Trophoblast cell (in vitro differentiated cells and primary cell): ENCODE measurements at regions not wholly inside any gene's neighbourhood (a gene's known extent, or its start where the extent isn't known, plus 50 kb on each side); places are given as distances from the start of the nearest gene placed in this dataset.
"Not testable (repeated sequence)": the region's sequence is repeated elsewhere in the genome, so short reads cannot be mapped to it uniquely, and the experiment has no call there.

Source experiments
- DNase-seq, 2 donors: peaks; one replicate each; pipeline ENCODE4 v3.0.0-alpha.2; 2016
- H2AFZ ChIP-seq: 2 replicates; pipeline ENCODE4 v1.6.1; 2013; ENCODE audit warnings: low read length, moderate library complexity, mild to moderate bottlenecking; ENCODE audit not compliant: insufficient read depth, poor library complexity
- H2AK5ac ChIP-seq: 2 replicates; pipeline ENCODE4 v1.6.1; 2013; ENCODE audit warnings: mild to moderate bottlenecking, low read length
- H2BK120ac ChIP-seq: 2 replicates; pipeline ENCODE4 v1.6.1; 2013; ENCODE audit warnings: low read length, mild to moderate bottlenecking, moderate library complexity; ENCODE audit not compliant: insufficient read depth, poor library complexity
- H2BK12ac ChIP-seq: 2 replicates; pipeline ENCODE4 v1.6.1; 2013; ENCODE audit warnings: mild to moderate bottlenecking, low read length, moderate library complexity
- H2BK5ac ChIP-seq: 2 replicates; pipeline ENCODE4 v1.6.1; 2013; ENCODE audit warnings: low read length, low read depth, moderate library complexity, mild to moderate bottlenecking; ENCODE audit not compliant: poor library complexity
- H3K14ac ChIP-seq: 2 replicates; pipeline ENCODE4 v1.6.1; 2013; ENCODE audit warnings: mild to moderate bottlenecking, low read length
- H3K18ac ChIP-seq: 2 replicates; pipeline ENCODE4 v1.6.1; 2013; ENCODE audit warnings: mild to moderate bottlenecking, low read length
- H3K23ac ChIP-seq: 2 replicates; pipeline ENCODE4 v1.6.1; 2013; ENCODE audit warnings: low read length
- H3K27ac ChIP-seq: 2 replicates; pipeline ENCODE4 v1.5.1; 2013; ENCODE audit warnings: low read depth, mild to moderate bottlenecking, inconsistent platforms, low read length, moderate library complexity
- H3K27me3 ChIP-seq: 2 replicates; pipeline ENCODE4 v1.6.1; 2013; ENCODE audit warnings: inconsistent platforms, mild to moderate bottlenecking, low read length, moderate library complexity; ENCODE audit not compliant: insufficient read depth
- H3K36me3 ChIP-seq, 2 experiments: 1 replicate in 1 of 2; 2 replicates in 1 of 2; pipeline ENCODE4 v1.6.1; 2013; ENCODE audit warnings: low read length in 2 of 2, mild to moderate bottlenecking in 2 of 2, moderate library complexity in 1 of 2; ENCODE audit not compliant: insufficient read depth in 2 of 2, control insufficient read depth in 1 of 2
- H3K4ac ChIP-seq: 2 replicates; pipeline ENCODE4 v1.6.1; 2013; ENCODE audit warnings: low read depth, mild to moderate bottlenecking, low read length, moderate library complexity
- H3K4me1 ChIP-seq, 2 experiments: 1 replicate in 1 of 2; 2 replicates in 1 of 2; pipeline ENCODE4 v1.6.1; 2013; ENCODE audit warnings: low read length in 2 of 2, mild to moderate bottlenecking in 2 of 2, moderate library complexity in 1 of 2; ENCODE audit not compliant: insufficient read depth in 2 of 2, control insufficient read depth in 1 of 2
- H3K4me2 ChIP-seq: 2 replicates; pipeline ENCODE4 v1.6.1; 2013; ENCODE audit warnings: inconsistent platforms, mild to moderate bottlenecking, low read length, moderate library complexity
- H3K4me3 ChIP-seq: 2 replicates; pipeline ENCODE4 v1.5.1; 2013; ENCODE audit warnings: mild to moderate bottlenecking, low read depth, low read length, inconsistent platforms
- H3K79me1 ChIP-seq: one replicate; pipeline ENCODE4 v1.6.1; 2013; ENCODE audit warnings: low read length
- H3K79me2 ChIP-seq: 2 replicates; pipeline ENCODE4 v1.6.1; 2013; ENCODE audit warnings: low read length, mild to moderate bottlenecking; ENCODE audit not compliant: control insufficient read depth, insufficient read depth, poor library complexity
- H3K9ac ChIP-seq: 2 replicates; pipeline ENCODE4 v1.6.1; 2013; ENCODE audit warnings: mild to moderate bottlenecking, low read length
- H3K9me3 ChIP-seq: 2 replicates; pipeline ENCODE4 v1.6.1; 2013; ENCODE audit warnings: low read depth, mild to moderate bottlenecking, control low read depth, inconsistent platforms, low read length; ENCODE audit not compliant: insufficient read depth
- H4K12ac ChIP-seq: 2 replicates; pipeline ENCODE4 v1.6.1; 2013; ENCODE audit warnings: low read depth, mild to moderate bottlenecking, low read length, moderate library complexity
- H4K8ac ChIP-seq: 2 replicates; pipeline ENCODE4 v1.6.1; 2013; ENCODE audit warnings: low read depth, mild to moderate bottlenecking, low read length, moderate library complexity
- H4K91ac ChIP-seq: one replicate; pipeline ENCODE4 v1.6.1; 2013; ENCODE audit warnings: low read depth, mild to moderate bottlenecking, low read length, moderate library complexity
- WGBS: extraction: QIAGEN DNeasy Blood & Tissue Kit; methylation state at CpG from one replicate; pipeline ENCODE4 v1.1.7; 2013; ENCODE audit warnings: missing lambda C conversion rate; ENCODE audit not compliant: insufficient read length, insufficient coverage; ENCODE audit errors: extremely low coverage; 5-methylcytosine and 5-hydroxymethylcytosine counted together

DNA sequence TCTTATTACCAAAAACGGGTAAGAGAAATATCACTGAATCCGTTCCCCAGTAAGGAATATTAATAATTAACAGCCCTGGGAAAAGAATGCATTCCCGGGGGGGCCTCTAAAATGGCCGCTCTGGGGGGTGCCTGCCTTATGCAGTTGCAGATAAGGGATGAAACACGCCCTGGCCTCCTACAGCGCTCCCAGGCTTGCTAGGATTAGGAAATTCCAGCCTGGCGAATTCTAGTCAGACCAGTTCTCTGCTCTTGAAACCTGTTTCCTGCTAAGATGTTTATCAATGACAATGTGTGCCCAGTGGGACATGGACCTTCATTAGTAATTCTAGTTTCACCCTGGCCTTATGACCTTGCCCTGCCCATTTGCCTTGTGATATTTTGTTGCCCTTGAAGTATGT, 76.1 kb upstream of the CRIM1 start:
- H4K12ac ChIP-seq, H3K18ac ChIP-seq, H4K91ac ChIP-seq, H3K79me1 ChIP-seq, H2BK12ac ChIP-seq, H3K4ac ChIP-seq, H3K23ac ChIP-seq, H2BK120ac ChIP-seq, H3K9me3 ChIP-seq, H3K4me2 ChIP-seq, H3K36me3 ChIP-seq, H2BK5ac ChIP-seq, H3K9ac ChIP-seq, H2AK5ac ChIP-seq, H3K14ac ChIP-seq, H2AFZ ChIP-seq, H3K4me1 ChIP-seq, H3K27ac ChIP-seq, H3K27me3 ChIP-seq, H4K8ac ChIP-seq, H3K4me3 ChIP-seq, H3K79me2 ChIP-seq: not testable (repeated sequence)
- peak; percentile 5 to 45 for DNase-seq
- WGBS = no CpG with 5 or more reads among the region's 7 CpGs

- H3K4ac ChIP-seq = no peak overlapping the region
- no CpG with 5 or more reads among the region's 2 CpGs for WGBS
These were observed 77.6 kb upstream of the CRIM1 start for GRCh38 chr2:36277881-36278523.

GRCh38 chr2:36277146-36277808, 78.3 kb upstream of the CRIM1 start:
- no peaks in the 10 kb centered on the region for H3K4me1 ChIP-seq
- no peak overlapping the region for H3K14ac ChIP-seq
- H3K27ac ChIP-seq = no peak overlapping the region
- no peak overlapping the region for H4K12ac ChIP-seq
- H2BK5ac ChIP-seq = no peak overlapping the region
- H3K9ac ChIP-seq = no peak overlapping the region
- no peak overlapping the region for H2BK120ac ChIP-seq
- no peak overlapping the region for H3K4me2 ChIP-seq
- no peak overlapping the region for H2BK12ac ChIP-seq
- no peaks in the 10 kb centered on the region for H3K79me2 ChIP-seq
- WGBS = no CpG with 5 or more reads among the region's 3 CpGs
- peak in 1 of 2 donors; percentile 5 for DNase-seq
- no peaks in the 10 kb centered on the region for H3K36me3 ChIP-seq
- H4K91ac ChIP-seq = no peak overlapping the region
- no peak overlapping the region for H3K4me3 ChIP-seq
- H3K79me1 ChIP-seq = no peaks in the 10 kb centered on the region
- peaks cover 6% of the 10 kb centered on the region for H3K9me3 ChIP-seq
- no peak overlapping the region for H3K23ac ChIP-seq
- no peak overlapping the region for H4K8ac ChIP-seq
- no peak overlapping the region for H2AK5ac ChIP-seq
- no peak overlapping the region for H3K18ac ChIP-seq
- no peak overlapping the region for H3K4ac ChIP-seq
- H2AFZ ChIP-seq = no peak overlapping the region
- no peaks in the 10 kb centered on the region for H3K27me3 ChIP-seq

More at GRCh38 chr2:36277881-36278523, 77.6 kb upstream of the CRIM1 start:
- no peak overlapping the region for H2AFZ ChIP-seq
- no peak overlapping the region for H3K14ac ChIP-seq
- no peak overlapping the region for H2BK12ac ChIP-seq
- no peak overlapping the region for H3K4me2 ChIP-seq
- DNase-seq = no peak
- no peaks in the 10 kb centered on the region for H3K27me3 ChIP-seq
- H3K27ac ChIP-seq = no peak overlapping the region
- H2BK5ac ChIP-seq = no peak overlapping the region
- H3K36me3 ChIP-seq = no peaks in the 10 kb centered on the region
- no peak overlapping the region for H3K4me3 ChIP-seq
- no peak overlapping the region for H2BK120ac ChIP-seq
- no peak overlapping the region for H3K23ac ChIP-seq
- H3K4me1 ChIP-seq = no peaks in the 10 kb centered on the region
- H4K91ac ChIP-seq = no peak overlapping the region
- no peak overlapping the region for H4K12ac ChIP-seq
- H3K9me3 ChIP-seq = peaks cover 6% of the 10 kb centered on the region
- H4K8ac ChIP-seq = no peak overlapping the region
- no peak overlapping the region for H2AK5ac ChIP-seq
- H3K79me1 ChIP-seq = no peaks in the 10 kb centered on the region
- H3K9ac ChIP-seq = no peak overlapping the region
- H3K18ac ChIP-seq = no peak overlapping the region
- no peaks in the 10 kb centered on the region for H3K79me2 ChIP-seq

- Histone ChIP-seq H3K27ac (no peak overlapping the region), H4K8ac (no peak overlapping the region), H3K14ac (no peak overlapping the region), H3K36me3 (no peaks in the 10 kb centered on the region), H2AFZ (no peak overlapping the region), H2AK5ac (no peak overlapping the region), H2BK12ac (no peak overlapping the region), H3K23ac (no peak overlapping the region), H4K12ac (no peak overlapping the region), H2BK120ac (no peak overlapping the region), H3K18ac (no peak overlapping the region), H4K91ac (no peak overlapping the region), H3K9ac (no peak overlapping the region), H3K27me3 (no peaks in the 10 kb centered on the region), H3K4me1 (no peaks in the 10 kb centered on the region), H3K79me1 (no peaks in the 10 kb centered on the region), H3K4ac (no peak overlapping the region), H2BK5ac (no peak overlapping the region), H3K4me3 (no peak overlapping the region), H3K79me2 (no peaks in the 10 kb centered on the region), H3K9me3 (no peaks in the 10 kb centered on the region), H3K4me2 (no peak overlapping the region)
- WGBS = no CpG with 5 or more reads among the region's 1 CpG
- no peak for DNase-seq
These were observed 84.3 kb upstream of the CRIM1 start for GRCh38 chr2:36271266-36271665.
